GM23338 (cell line): ENCODE measurements at regions not wholly inside any gene's neighbourhood (a gene's known extent, or its start where the extent isn't known, plus 50 kb on each side); places are given as distances from the start of the nearest gene placed in this dataset.

ENCODE experiments used
- CREB1 ChIP-seq: fragments of 250-450 bp; sonication (Bioruptor Pico); IDR thresholded peaks from 2 replicates; pipeline ENCODE4 v1.5.0; 2020; ENCODE audit warnings: low read depth, mild to moderate bottlenecking, moderate library complexity
- EZH2 ChIP-seq: fragments of 200-600 bp; sonication (generic); IDR thresholded peaks from one replicate; pipeline ENCODE4 v1.8.0; 2017; ENCODE audit warnings: antibody characterized with exemption, mild to moderate bottlenecking, low read depth; ENCODE audit not compliant: unreplicated experiment
- EZH2phosphoT487 ChIP-seq: fragments of 200-600 bp; sonication (generic); IDR thresholded peaks from one replicate; pipeline ENCODE4 v1.8.1; 2018; ENCODE audit warnings: antibody characterized with exemption; ENCODE audit not compliant: unreplicated experiment
- NANOG ChIP-seq: IDR thresholded peaks from 2 replicates; pipeline ENCODE4 v1.6.1; 2016; ENCODE audit warnings: antibody characterized with exemption, borderline replicate concordance
- TF ChIP-seq, protein P1 (sequence below), 2 experiments: fragments of 200-600 bp in 1 of 2; sonication (generic) in 1 of 2; conservative IDR thresholded peaks; 2 replicates each; pipeline versions ENCODE4 v1.5.1 to v1.6.1; 2016 to 2017; ENCODE audit warnings: antibody characterized with exemption in 2 of 2, low read depth in 2 of 2, mild to moderate bottlenecking in 2 of 2, moderate library complexity in 1 of 2

GRCh38 chr13:53788286-53788685, 759.7 kb downstream of the OLFM4 start:
- TF ChIP-seq, protein P1, sequence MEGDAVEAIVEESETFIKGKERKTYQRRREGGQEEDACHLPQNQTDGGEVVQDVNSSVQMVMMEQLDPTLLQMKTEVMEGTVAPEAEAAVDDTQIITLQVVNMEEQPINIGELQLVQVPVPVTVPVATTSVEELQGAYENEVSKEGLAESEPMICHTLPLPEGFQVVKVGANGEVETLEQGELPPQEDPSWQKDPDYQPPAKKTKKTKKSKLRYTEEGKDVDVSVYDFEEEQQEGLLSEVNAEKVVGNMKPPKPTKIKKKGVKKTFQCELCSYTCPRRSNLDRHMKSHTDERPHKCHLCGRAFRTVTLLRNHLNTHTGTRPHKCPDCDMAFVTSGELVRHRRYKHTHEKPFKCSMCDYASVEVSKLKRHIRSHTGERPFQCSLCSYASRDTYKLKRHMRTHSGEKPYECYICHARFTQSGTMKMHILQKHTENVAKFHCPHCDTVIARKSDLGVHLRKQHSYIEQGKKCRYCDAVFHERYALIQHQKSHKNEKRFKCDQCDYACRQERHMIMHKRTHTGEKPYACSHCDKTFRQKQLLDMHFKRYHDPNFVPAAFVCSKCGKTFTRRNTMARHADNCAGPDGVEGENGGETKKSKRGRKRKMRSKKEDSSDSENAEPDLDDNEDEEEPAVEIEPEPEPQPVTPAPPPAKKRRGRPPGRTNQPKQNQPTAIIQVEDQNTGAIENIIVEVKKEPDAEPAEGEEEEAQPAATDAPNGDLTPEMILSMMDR (conservative IDR thresholded peaks at IDR 0.05; ENCODE audit: low read depth in 2 of 2): no peak
- no peak for TF ChIP-seq EZH2
- TF ChIP-seq NANOG: peak; percentile 25; the same call in 1 of the 2 replicates
- no peak for TF ChIP-seq EZH2phosphoT487
- TF ChIP-seq CREB1 (CRISPR knock-in tag): no peak
